PC-3 (cell line): ENCODE measurements at regions not wholly inside any gene's neighbourhood (a gene's known extent, or its start where the extent isn't known, plus 50 kb on each side); places are given as distances from the start of the nearest gene placed in this dataset.
A peak's percentile ranks its signal among the peaks of the same experiment; 100 is the strongest.
"Not testable (repeated sequence)": the region's sequence is repeated elsewhere in the genome, so short reads cannot be mapped to it uniquely, and the experiment has no call there.

Source experiments
- ATAC-seq: fragments of 200-7000 bp; cut with Tn5 transposase; 2 replicates; pipeline ENCODE4 v1.9.1; 2020; ENCODE audit warnings: mild to moderate bottlenecking, moderate library complexity
- BruUV-seq: library from RNA; stranded (reverse); fragments of 400-500 nt; replicated peaks from 2 replicates; lab custom pipeline; 2021; lab: Mats Ljungman, UMichigan
- CTCF ChIA-PET: fragments of 300-600 bp; sonication (Branson Sonifier 250); formaldehyde crosslinking; loops from one replicate; lab custom pipeline; 2022; ENCODE audit warnings: antibody characterized with exemption; lab: Charles Lee
- POLR2A ChIA-PET: fragments of 300-600 bp; sonication (Branson Sonifier 250); formaldehyde crosslinking; loops from one replicate; lab custom pipeline; 2022; ENCODE audit warnings: antibody characterized with exemption; ENCODE audit not compliant: unreplicated experiment; lab: Charles Lee
- DNase-seq: peaks from one replicate; pipeline ENCODE4 v3.0.0-alpha.2; 2015
- H2AFZ ChIP-seq: fragments of 300-600 bp; sonication (generic); 2 replicates; pipeline ENCODE4 v1.6.0; 2016; ENCODE audit warnings: antibody characterized with exemption, low read length
- H3F3A ChIP-seq: fragments of 300-600 bp; sonication (generic); one replicate; pipeline ENCODE4 v1.6.0; 2017; ENCODE audit warnings: antibody characterized with exemption, low read length, control low read depth, mild to moderate bottlenecking; ENCODE audit not compliant: unreplicated experiment
- H3K27ac ChIP-seq: fragments of 300-600 bp; sonication (generic); 2 replicates; pipeline ENCODE4 v1.5.1; 2016; ENCODE audit warnings: mild to moderate bottlenecking, low read length
- H3K27me3 ChIP-seq: fragments of 300-600 bp; sonication (generic); 2 replicates; pipeline ENCODE4 v1.6.1; 2016; ENCODE audit warnings: low read length, mixed read lengths
- H3K36me3 ChIP-seq: fragments of 300-600 bp; sonication (generic); 2 replicates; pipeline ENCODE4 v1.6.1; 2016; ENCODE audit warnings: low read depth, mixed run types, low read length, mixed read lengths
- H3K4me1 ChIP-seq: fragments of 300-600 bp; sonication (generic); 2 replicates; pipeline ENCODE4 v1.5.1; 2016; ENCODE audit warnings: low read length; ENCODE audit not compliant: insufficient read depth
- H3K4me2 ChIP-seq: fragments of 300-600 bp; sonication (generic); 2 replicates; pipeline ENCODE4 v1.6.0; 2016; ENCODE audit warnings: low read length
- H3K4me3 ChIP-seq: fragments of 300-600 bp; sonication (generic); 2 replicates; pipeline ENCODE4 v1.5.1; 2016; ENCODE audit warnings: mild to moderate bottlenecking, low read length, mixed read lengths
- H3K79me2 ChIP-seq: fragments of 300-600 bp; sonication (generic); 2 replicates; pipeline ENCODE4 v1.6.1; 2017; ENCODE audit warnings: low read length, mixed read lengths
- H3K9ac ChIP-seq: fragments of 300-600 bp; sonication (generic); 2 replicates; pipeline ENCODE4 v1.6.0; 2016; ENCODE audit warnings: mild to moderate bottlenecking, low read length
- H3K9me2 ChIP-seq: fragments of 300-600 bp; sonication (generic); replicated peaks from 2 replicates; pipeline ENCODE4 v1.6.1; 2016; ENCODE audit warnings: mixed run types, low read length, mixed read lengths
- H3K9me3 ChIP-seq: fragments of 300-600 bp; sonication (generic); 2 replicates; pipeline ENCODE4 v1.6.1; 2016; ENCODE audit warnings: low read length, mixed read lengths
- H4K20me1 ChIP-seq: fragments of 300-600 bp; sonication (generic); 2 replicates; pipeline ENCODE4 v1.6.1; 2016; ENCODE audit warnings: low read length, mixed read lengths
- CTCF ChIP-seq: fragments of 300-600 bp; sonication (generic); conservative IDR thresholded peaks from 2 replicates; pipeline ENCODE4 v1.5.1; 2017; ENCODE audit warnings: antibody characterized with exemption, low read depth, mild to moderate bottlenecking, low read length
- EZH2 ChIP-seq: fragments of 300-600 bp; sonication (generic); IDR thresholded peaks from one replicate; pipeline ENCODE4 v1.6.1; 2017; ENCODE audit warnings: antibody characterized with exemption, mild to moderate bottlenecking, low read length; ENCODE audit not compliant: unreplicated experiment
- EZH2phosphoT487 ChIP-seq: fragments of 300-600 bp; sonication (generic); IDR thresholded peaks from 2 replicates; pipeline ENCODE4 v1.6.1; 2018; ENCODE audit warnings: mild to moderate bottlenecking, antibody characterized with exemption, low read length, borderline replicate concordance
- intact Hi-C: fragments of 100-400 bp; cut with micrococcal nuclease; formaldehyde crosslinking; loops from 2 replicates; pipeline ENCODE4 v1.9.0; 2023

GRCh38 chr15:84111575-84111974, 124.0 kb upstream of the GOLGA6L4 start:
- Histone ChIP-seq H3K4me1 (peaks cover 5% of the 10 kb centered on the region; the same call in 1 of the 2 replicates), H3K9me2 (no peaks in the 10 kb centered on the region), H3K9ac (no peak overlapping the region), H3K27me3 (no peaks in the 10 kb centered on the region), H3K4me2 (no peak overlapping the region), H3K27ac (no peak overlapping the region), H3K4me3 (no peak overlapping the region), H3K9me3 (no peaks in the 10 kb centered on the region), H4K20me1 (no peaks in the 10 kb centered on the region), H3K79me2 (no peaks in the 10 kb centered on the region), H3K36me3 (no peaks in the 10 kb centered on the region), H2AFZ (no peak overlapping the region), H3F3A (no peaks in the 10 kb centered on the region)
- POLR2A ChIA-PET: no interaction called here
- TF ChIP-seq EZH2phosphoT487 (no peak), EZH2 (no peak), CTCF (no peak)
- ATAC-seq: no peak
- no peak for DNase-seq
- intact Hi-C loops: no loop called here
- CTCF ChIA-PET: no interaction called here
- no TSS peak for BruUV-seq

GRCh38 chr15:84112025-84112424, 123.5 kb upstream of the GOLGA6L4 start:
- ChIA-PET POLR2A (no interaction called here), CTCF (no interaction called here)
- H3F3A ChIP-seq: no peaks in the 10 kb centered on the region
- peak; percentile 89 for ATAC-seq
- H3K9ac ChIP-seq: no peak overlapping the region
- H3K79me2 ChIP-seq: no peaks in the 10 kb centered on the region
- H3K27me3 ChIP-seq: no peaks in the 10 kb centered on the region
- DNase-seq: peak; percentile 65
- H3K4me2 ChIP-seq: no peak overlapping the region
- intact Hi-C loops: no loop called here
- no peak overlapping the region for H3K27ac ChIP-seq
- no peaks in the 10 kb centered on the region for H4K20me1 ChIP-seq
- H3K36me3 ChIP-seq: no peaks in the 10 kb centered on the region
- BruUV-seq: no TSS peak
- H3K9me2 ChIP-seq: no peaks in the 10 kb centered on the region
- H2AFZ ChIP-seq: no peak overlapping the region
- H3K4me3 ChIP-seq: no peak overlapping the region
- peaks cover 5% of the 10 kb centered on the region; the same call in 1 of the 2 replicates for H3K4me1 ChIP-seq
- no peaks in the 10 kb centered on the region for H3K9me3 ChIP-seq
- TF ChIP-seq EZH2: no peak
- no peak for TF ChIP-seq CTCF
- TF ChIP-seq EZH2phosphoT487: no peak

GRCh38 chr15:84113919-84114318, 121.7 kb upstream of the GOLGA6L4 start:
- CTCF ChIA-PET: no interaction called here
- Histone ChIP-seq H3K27ac (no peak overlapping the region), H3K4me1 (peaks cover 5% of the 10 kb centered on the region; the same call in 1 of the 2 replicates), H3K4me2 (no peak overlapping the region), H3K9ac (no peak overlapping the region), H3K79me2 (no peaks in the 10 kb centered on the region), H2AFZ (no peak overlapping the region), H3K9me2 (no peaks in the 10 kb centered on the region), H3F3A (no peaks in the 10 kb centered on the region), H4K20me1 (no peaks in the 10 kb centered on the region), H3K9me3 (no peaks in the 10 kb centered on the region), H3K4me3 (no peak overlapping the region), H3K27me3 (no peaks in the 10 kb centered on the region), H3K36me3 (no peaks in the 10 kb centered on the region)
- ATAC-seq (no peak), DNase-seq (no peak)
- intact Hi-C loops: no loop called here
- no TSS peak for BruUV-seq
- TF ChIP-seq CTCF (no peak), EZH2phosphoT487 (no peak), EZH2 (no peak)
- POLR2A ChIA-PET: no interaction called here

- H3K27ac ChIP-seq: not testable (repeated sequence)
These were observed 120.9 kb upstream of the GOLGA6L4 start for GRCh38 chr15:84114680-84115079.

More at GRCh38 chr15:84114680-84115079, 120.9 kb upstream of the GOLGA6L4 start:
- POLR2A ChIA-PET, DNase-seq, BruUV-seq, H3K27me3 ChIP-seq, H3K36me3 ChIP-seq, ATAC-seq, CTCF ChIA-PET, H3K9me2 ChIP-seq, H3K9ac ChIP-seq, H4K20me1 ChIP-seq, H3K79me2 ChIP-seq, H3K4me3 ChIP-seq, H2AFZ ChIP-seq, H3K4me2 ChIP-seq, H3K4me1 ChIP-seq, intact Hi-C loops, H3F3A ChIP-seq, H3K9me3 ChIP-seq: not testable (repeated sequence)
